ENCODE measurements at regions not wholly inside any gene's neighbourhood (a gene's known extent, or its start where the extent isn't known, plus 50 kb on each side); places are given as distances from the start of the nearest gene placed in this dataset.
"Not testable (repeated sequence)": the region's sequence is repeated elsewhere in the genome, so short reads cannot be mapped to it uniquely, and the experiment has no call there.

- intact Hi-C loops (cut with DNase I; ENCODE audit: low total_unique reads) = no loop called here
- Histone ChIP-seq H3K27me3 (no peaks in the 10 kb centered on the region), H3K27ac (no peak overlapping the region), H3K4me3 (no peak overlapping the region), H3K36me3 (no peaks in the 10 kb centered on the region), H3K9me3 (no peaks in the 10 kb centered on the region), H3K4me1 (no peaks in the 10 kb centered on the region)
- DNase-seq = no peak
- TF ChIP-seq CTCF (IDR thresholded peaks at IDR 0.05) (no peak), POLR2A (IDR thresholded peaks at IDR 0.05) (no peak)
Observed at GRCh38 chr7:19963695-19964094, 190.3 kb upstream of the TMEM196 start.

GRCh38 chr7:19958309-19958896, 185.0 kb upstream of the TMEM196 start:
- Histone ChIP-seq H3K4me1 (no peaks in the 10 kb centered on the region), H3K27ac (no peak overlapping the region), H3K9me3 (no peaks in the 10 kb centered on the region), H3K36me3 (no peaks in the 10 kb centered on the region), H3K27me3 (no peaks in the 10 kb centered on the region), H3K4me3 (no peak overlapping the region)
- intact Hi-C loops (cut with DNase I; ENCODE audit: low total_unique reads) = no loop called here
- DNase-seq = no peak
- TF ChIP-seq CTCF (IDR thresholded peaks at IDR 0.05) = no peak
- TF ChIP-seq POLR2A (IDR thresholded peaks at IDR 0.05) = no peak

GRCh38 chr7:19957664-19958063, 184.2 kb upstream of the TMEM196 start:
- intact Hi-C loops (cut with DNase I; ENCODE audit: low total_unique reads) = no loop called here
- Histone ChIP-seq H3K36me3 (no peaks in the 10 kb centered on the region), H3K4me1 (no peaks in the 10 kb centered on the region), H3K4me3 (no peak overlapping the region), H3K27me3 (no peaks in the 10 kb centered on the region), H3K9me3 (no peaks in the 10 kb centered on the region), H3K27ac (no peak overlapping the region)
- no peak for TF ChIP-seq POLR2A (IDR thresholded peaks at IDR 0.05)
- TF ChIP-seq CTCF (IDR thresholded peaks at IDR 0.05) = no peak
- DNase-seq = no peak

- intact Hi-C loops (cut with DNase I; ENCODE audit: low total_unique reads); H3K27me3 ChIP-seq; H3K4me1 ChIP-seq; H3K36me3 ChIP-seq; H3K27ac ChIP-seq; H3K4me3 ChIP-seq; H3K9me3 ChIP-seq; DNase-seq: not testable (repeated sequence)
Observed at GRCh38 chr7:19954166-19954565, 180.7 kb upstream of the TMEM196 start.

GRCh38 chr7:19953411-19953810, 180.0 kb upstream of the TMEM196 start:
- H3K4me1 ChIP-seq; intact Hi-C loops (cut with DNase I; ENCODE audit: low total_unique reads); DNase-seq; H3K27me3 ChIP-seq; H3K27ac ChIP-seq; H3K9me3 ChIP-seq; H3K4me3 ChIP-seq; H3K36me3 ChIP-seq: not testable (repeated sequence)

- Histone ChIP-seq H3K4me1 (no peaks in the 10 kb centered on the region), H3K27me3 (no peaks in the 10 kb centered on the region), H3K9me3 (no peaks in the 10 kb centered on the region), H3K27ac (no peak overlapping the region), H3K36me3 (no peaks in the 10 kb centered on the region), H3K4me3 (no peak overlapping the region)
- no peak for TF ChIP-seq POLR2A (IDR thresholded peaks at IDR 0.05)
- no peak for TF ChIP-seq CTCF (IDR thresholded peaks at IDR 0.05)
- DNase-seq = no peak
- intact Hi-C loops (cut with DNase I; ENCODE audit: low total_unique reads) = no loop called here
Observed at GRCh38 chr7:19948160-19948559, 174.7 kb upstream of the TMEM196 start.
